Upper lobe of right lung (tissue), 1 donor: ENCODE measurements at regions not wholly inside any gene's neighbourhood (a gene's known extent, or its start where the extent isn't known, plus 50 kb on each side); places are given as distances from the start of the nearest gene placed in this dataset.

ENCODE experiments used
- ATAC-seq: fragments of 200-7000 bp; cut with Tn5 transposase; one replicate; pipeline ENCODE4 v1.9.1; 2020; ENCODE audit warnings: mild to moderate bottlenecking, moderate library complexity
- DNase-seq: peaks from one replicate; pipeline ENCODE4 v3.0.0-alpha.2; 2020
- H3K27ac ChIP-seq: fragments of 200-600 bp; one replicate; pipeline ENCODE4 v1.8.0; 2022
- H3K27me3 ChIP-seq: fragments of 200-600 bp; one replicate; pipeline ENCODE4 v1.8.0; 2022; ENCODE audit warnings: mild to moderate bottlenecking
- H3K36me3 ChIP-seq: fragments of 200-600 bp; one replicate; pipeline ENCODE4 v1.8.0; 2022
- H3K4me1 ChIP-seq: fragments of 200-600 bp; one replicate; pipeline ENCODE4 v1.8.0; 2022
- H3K4me3 ChIP-seq: fragments of 200-600 bp; one replicate; pipeline ENCODE4 v1.8.0; 2022; ENCODE audit warnings: mild to moderate bottlenecking
- H3K9me3 ChIP-seq: fragments of 200-600 bp; one replicate; pipeline ENCODE4 v1.8.0; 2022
- CTCF ChIP-seq: fragments of 200-600 bp; IDR thresholded peaks from one replicate; pipeline ENCODE4 v1.8.0; 2022; ENCODE audit warnings: antibody characterized with exemption
- intact Hi-C: fragments of 100-400 bp; cut with DNase I; formaldehyde crosslinking; loops from one replicate; pipeline ENCODE4 v1.11.0; 2022
- donor health status: DM: no; HTN: yes; CAD: no; lungs with severe emphysema.

GRCh38 chr11:33515347-33515746 is 185.3 kb downstream of the C11orf91 start:
- intact Hi-C loops = no loop called here
- TF ChIP-seq CTCF = no peak
- Histone ChIP-seq H3K27ac (no peak overlapping the region), H3K36me3 (no peaks in the 10 kb centered on the region), H3K27me3 (no peaks in the 10 kb centered on the region), H3K4me3 (no peak overlapping the region), H3K9me3 (no peaks in the 10 kb centered on the region), H3K4me1 (no peaks in the 10 kb centered on the region)
- DNase-seq = no peak
- ATAC-seq = no peak

GRCh38 chr11:33514079-33514925 is 186.3 kb downstream of the C11orf91 start:
- intact Hi-C loops = no loop called here
- no peak overlapping the region for H3K27ac ChIP-seq
- DNase-seq (no peak), ATAC-seq (no peak)
- H3K4me1 ChIP-seq = no peaks in the 10 kb centered on the region
- H3K4me3 ChIP-seq = no peak overlapping the region
- H3K27me3 ChIP-seq = no peaks in the 10 kb centered on the region
- H3K36me3 ChIP-seq = no peaks in the 10 kb centered on the region
- H3K9me3 ChIP-seq = no peaks in the 10 kb centered on the region
- no peak for TF ChIP-seq CTCF

GRCh38 chr11:33509632-33510031 is 191.0 kb downstream of the C11orf91 start:
- Histone ChIP-seq H3K27ac (no peak overlapping the region), H3K36me3 (no peaks in the 10 kb centered on the region), H3K4me3 (no peak overlapping the region), H3K4me1 (no peaks in the 10 kb centered on the region), H3K27me3 (no peaks in the 10 kb centered on the region), H3K9me3 (no peaks in the 10 kb centered on the region)
- ATAC-seq (no peak), DNase-seq (no peak)
- intact Hi-C loops = no loop called here
- no peak for TF ChIP-seq CTCF

- H3K4me1 ChIP-seq = no peaks in the 10 kb centered on the region
- H3K27ac ChIP-seq = no peak overlapping the region
- no peak for DNase-seq
- no peaks in the 10 kb centered on the region for H3K36me3 ChIP-seq
- H3K27me3 ChIP-seq = no peaks in the 10 kb centered on the region
- intact Hi-C loops = no loop called here
- no peak for TF ChIP-seq CTCF
- H3K9me3 ChIP-seq = no peaks in the 10 kb centered on the region
- peak; percentile 55 for ATAC-seq
- H3K4me3 ChIP-seq = no peak overlapping the region
Measured at GRCh38 chr11:33507967-33508366, 192.7 kb downstream of the C11orf91 start.

- H3K4me1 ChIP-seq = no peaks in the 10 kb centered on the region
- DNase-seq (no peak), ATAC-seq (no peak)
- no peaks in the 10 kb centered on the region for H3K9me3 ChIP-seq
- no peak for TF ChIP-seq CTCF
- no peak overlapping the region for H3K4me3 ChIP-seq
- intact Hi-C loops = no loop called here
- H3K36me3 ChIP-seq = no peaks in the 10 kb centered on the region
- no peaks in the 10 kb centered on the region for H3K27me3 ChIP-seq
- H3K27ac ChIP-seq = no peak overlapping the region
Measured at GRCh38 chr11:33507356-33507755, 193.3 kb downstream of the C11orf91 start.
